HepG2 (cell line): ENCODE measurements at regions not wholly inside any gene's neighbourhood (a gene's known extent, or its start where the extent isn't known, plus 50 kb on each side); places are given as distances from the start of the nearest gene placed in this dataset.

Experiments
- BORCS8-MEF2B ChIP-seq: sonication (generic); formaldehyde crosslinking; IDR thresholded peaks from 2 replicates; pipeline ENCODE4 v1.8.0; 2022; ENCODE audit warnings: mild to moderate bottlenecking, missing genetic modification reagents
- ELF1 ChIP-seq: sonication (generic); formaldehyde crosslinking; IDR thresholded peaks from 2 replicates; pipeline ENCODE4 v1.4.0; 2020; ENCODE audit warnings: missing genetic modification reagents
- EZH2 ChIP-seq: conservative IDR thresholded peaks from 2 replicates; pipeline ENCODE4 v1.6.1; 2012; ENCODE audit warnings: mild to moderate bottlenecking, low read depth, low read length, moderate library complexity
- FOXA1 ChIP-seq, 2 experiments: fragments of 450-650 bp in 1 of 2; sonication (generic) in 1 of 2; formaldehyde crosslinking in 1 of 2; IDR thresholded peaks; 2 replicates each; pipeline versions ENCODE4 v1.4.0 to v1.6.1; 2016 to 2020; ENCODE audit warnings: missing genetic modification reagents in 1 of 2
- MYNN ChIP-seq: sonication (generic); formaldehyde crosslinking; IDR thresholded peaks from 2 replicates; pipeline ENCODE4 v1.4.0; 2020; ENCODE audit warnings: mild to moderate bottlenecking, low read depth, missing genetic modification reagents
- TRIM24 ChIP-seq: sonication (generic); formaldehyde crosslinking; IDR thresholded peaks from 2 replicates; pipeline ENCODE4 v1.8.0; 2022; ENCODE audit warnings: mild to moderate bottlenecking, missing genetic modification reagents
- ZBTB25 ChIP-seq: IDR thresholded peaks from 2 replicates; pipeline ENCODE4 v1.6.1; 2018; ENCODE audit warnings: missing genetic modification reagents
- ZBTB43 ChIP-seq: sonication (generic); formaldehyde crosslinking; conservative IDR thresholded peaks from 2 replicates; pipeline ENCODE4 v1.4.0; 2020; ENCODE audit warnings: missing genetic modification reagents
- TF ChIP-seq, protein P1 (sequence below): sonication (generic); formaldehyde crosslinking; IDR thresholded peaks from 2 replicates; pipeline ENCODE4 v1.4.0; 2020; ENCODE audit warnings: missing genetic modification reagents, low read depth, mild to moderate bottlenecking, borderline replicate concordance
- TF ChIP-seq, protein P2 (sequence below): sonication (generic); formaldehyde crosslinking; conservative IDR thresholded peaks from 2 replicates; pipeline ENCODE4 v1.4.0; 2020; ENCODE audit warnings: missing genetic modification reagents
- TF ChIP-seq, protein P3 (sequence below), 2 experiments: IDR thresholded peaks; 2 replicates each; pipeline ENCODE4 v1.6.1; 2011 to 2012; ENCODE audit warnings: low read length in 2 of 2, borderline replicate concordance in 1 of 2, low read depth in 1 of 2, mild to moderate bottlenecking in 1 of 2, moderate library complexity in 1 of 2
- TF ChIP-seq, protein P4 (sequence below): sonication (generic); formaldehyde crosslinking; IDR thresholded peaks from 2 replicates; pipeline ENCODE4 v1.4.0; 2020; ENCODE audit warnings: missing genetic modification reagents
- TF ChIP-seq, protein P5 (sequence below): sonication (generic); formaldehyde crosslinking; IDR thresholded peaks from 2 replicates; pipeline ENCODE4 v1.5.0; 2020; ENCODE audit warnings: mild to moderate bottlenecking, missing genetic modification reagents, moderate library complexity

- no peak for TF ChIP-seq ZBTB25 (CRISPR knock-in tag)
- TF ChIP-seq ZBTB43, result no peak
- TF ChIP-seq, protein P1, sequence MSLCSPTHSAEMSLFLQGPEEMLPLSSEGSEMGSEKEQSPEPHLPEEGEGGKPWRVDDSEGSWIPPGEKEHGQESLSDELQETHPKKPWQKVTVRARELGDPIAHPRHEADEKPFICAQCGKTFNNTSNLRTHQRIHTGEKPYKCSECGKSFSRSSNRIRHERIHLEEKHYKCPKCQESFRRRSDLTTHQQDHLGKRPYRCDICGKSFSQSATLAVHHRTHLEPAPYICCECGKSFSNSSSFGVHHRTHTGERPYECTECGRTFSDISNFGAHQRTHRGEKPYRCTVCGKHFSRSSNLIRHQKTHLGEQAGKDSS (CRISPR knock-in tag), result no peak
- no peak for TF ChIP-seq FOXA1 (IDR thresholded peaks at IDR 0.05)
- TF ChIP-seq FOXA1 (CRISPR knock-in tag; IDR thresholded peaks at IDR 0.05), result no peak
- TF ChIP-seq, protein P2, sequence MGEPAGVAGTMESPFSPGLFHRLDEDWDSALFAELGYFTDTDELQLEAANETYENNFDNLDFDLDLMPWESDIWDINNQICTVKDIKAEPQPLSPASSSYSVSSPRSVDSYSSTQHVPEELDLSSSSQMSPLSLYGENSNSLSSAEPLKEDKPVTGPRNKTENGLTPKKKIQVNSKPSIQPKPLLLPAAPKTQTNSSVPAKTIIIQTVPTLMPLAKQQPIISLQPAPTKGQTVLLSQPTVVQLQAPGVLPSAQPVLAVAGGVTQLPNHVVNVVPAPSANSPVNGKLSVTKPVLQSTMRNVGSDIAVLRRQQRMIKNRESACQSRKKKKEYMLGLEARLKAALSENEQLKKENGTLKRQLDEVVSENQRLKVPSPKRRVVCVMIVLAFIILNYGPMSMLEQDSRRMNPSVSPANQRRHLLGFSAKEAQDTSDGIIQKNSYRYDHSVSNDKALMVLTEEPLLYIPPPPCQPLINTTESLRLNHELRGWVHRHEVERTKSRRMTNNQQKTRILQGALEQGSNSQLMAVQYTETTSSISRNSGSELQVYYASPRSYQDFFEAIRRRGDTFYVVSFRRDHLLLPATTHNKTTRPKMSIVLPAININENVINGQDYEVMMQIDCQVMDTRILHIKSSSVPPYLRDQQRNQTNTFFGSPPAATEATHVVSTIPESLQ (CRISPR knock-in tag), result no peak
- TF ChIP-seq, protein P3, sequence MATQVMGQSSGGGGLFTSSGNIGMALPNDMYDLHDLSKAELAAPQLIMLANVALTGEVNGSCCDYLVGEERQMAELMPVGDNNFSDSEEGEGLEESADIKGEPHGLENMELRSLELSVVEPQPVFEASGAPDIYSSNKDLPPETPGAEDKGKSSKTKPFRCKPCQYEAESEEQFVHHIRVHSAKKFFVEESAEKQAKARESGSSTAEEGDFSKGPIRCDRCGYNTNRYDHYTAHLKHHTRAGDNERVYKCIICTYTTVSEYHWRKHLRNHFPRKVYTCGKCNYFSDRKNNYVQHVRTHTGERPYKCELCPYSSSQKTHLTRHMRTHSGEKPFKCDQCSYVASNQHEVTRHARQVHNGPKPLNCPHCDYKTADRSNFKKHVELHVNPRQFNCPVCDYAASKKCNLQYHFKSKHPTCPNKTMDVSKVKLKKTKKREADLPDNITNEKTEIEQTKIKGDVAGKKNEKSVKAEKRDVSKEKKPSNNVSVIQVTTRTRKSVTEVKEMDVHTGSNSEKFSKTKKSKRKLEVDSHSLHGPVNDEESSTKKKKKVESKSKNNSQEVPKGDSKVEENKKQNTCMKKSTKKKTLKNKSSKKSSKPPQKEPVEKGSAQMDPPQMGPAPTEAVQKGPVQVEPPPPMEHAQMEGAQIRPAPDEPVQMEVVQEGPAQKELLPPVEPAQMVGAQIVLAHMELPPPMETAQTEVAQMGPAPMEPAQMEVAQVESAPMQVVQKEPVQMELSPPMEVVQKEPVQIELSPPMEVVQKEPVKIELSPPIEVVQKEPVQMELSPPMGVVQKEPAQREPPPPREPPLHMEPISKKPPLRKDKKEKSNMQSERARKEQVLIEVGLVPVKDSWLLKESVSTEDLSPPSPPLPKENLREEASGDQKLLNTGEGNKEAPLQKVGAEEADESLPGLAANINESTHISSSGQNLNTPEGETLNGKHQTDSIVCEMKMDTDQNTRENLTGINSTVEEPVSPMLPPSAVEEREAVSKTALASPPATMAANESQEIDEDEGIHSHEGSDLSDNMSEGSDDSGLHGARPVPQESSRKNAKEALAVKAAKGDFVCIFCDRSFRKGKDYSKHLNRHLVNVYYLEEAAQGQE (IDR thresholded peaks at IDR 0.05; ENCODE audit: borderline replicate concordance in 1 of 2, low read depth in 1 of 2, low read length in 2 of 2), result no peak
- no peak for TF ChIP-seq EZH2
- no peak for TF ChIP-seq BORCS8-MEF2B (CRISPR knock-in tag)
- TF ChIP-seq, protein P4, sequence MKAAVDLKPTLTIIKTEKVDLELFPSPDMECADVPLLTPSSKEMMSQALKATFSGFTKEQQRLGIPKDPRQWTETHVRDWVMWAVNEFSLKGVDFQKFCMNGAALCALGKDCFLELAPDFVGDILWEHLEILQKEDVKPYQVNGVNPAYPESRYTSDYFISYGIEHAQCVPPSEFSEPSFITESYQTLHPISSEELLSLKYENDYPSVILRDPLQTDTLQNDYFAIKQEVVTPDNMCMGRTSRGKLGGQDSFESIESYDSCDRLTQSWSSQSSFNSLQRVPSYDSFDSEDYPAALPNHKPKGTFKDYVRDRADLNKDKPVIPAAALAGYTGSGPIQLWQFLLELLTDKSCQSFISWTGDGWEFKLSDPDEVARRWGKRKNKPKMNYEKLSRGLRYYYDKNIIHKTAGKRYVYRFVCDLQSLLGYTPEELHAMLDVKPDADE (CRISPR knock-in tag), result no peak
- TF ChIP-seq, protein P5, sequence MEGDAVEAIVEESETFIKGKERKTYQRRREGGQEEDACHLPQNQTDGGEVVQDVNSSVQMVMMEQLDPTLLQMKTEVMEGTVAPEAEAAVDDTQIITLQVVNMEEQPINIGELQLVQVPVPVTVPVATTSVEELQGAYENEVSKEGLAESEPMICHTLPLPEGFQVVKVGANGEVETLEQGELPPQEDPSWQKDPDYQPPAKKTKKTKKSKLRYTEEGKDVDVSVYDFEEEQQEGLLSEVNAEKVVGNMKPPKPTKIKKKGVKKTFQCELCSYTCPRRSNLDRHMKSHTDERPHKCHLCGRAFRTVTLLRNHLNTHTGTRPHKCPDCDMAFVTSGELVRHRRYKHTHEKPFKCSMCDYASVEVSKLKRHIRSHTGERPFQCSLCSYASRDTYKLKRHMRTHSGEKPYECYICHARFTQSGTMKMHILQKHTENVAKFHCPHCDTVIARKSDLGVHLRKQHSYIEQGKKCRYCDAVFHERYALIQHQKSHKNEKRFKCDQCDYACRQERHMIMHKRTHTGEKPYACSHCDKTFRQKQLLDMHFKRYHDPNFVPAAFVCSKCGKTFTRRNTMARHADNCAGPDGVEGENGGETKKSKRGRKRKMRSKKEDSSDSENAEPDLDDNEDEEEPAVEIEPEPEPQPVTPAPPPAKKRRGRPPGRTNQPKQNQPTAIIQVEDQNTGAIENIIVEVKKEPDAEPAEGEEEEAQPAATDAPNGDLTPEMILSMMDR, result no peak
- TF ChIP-seq MYNN (CRISPR knock-in tag), result no peak
- TF ChIP-seq ELF1, result no peak
- no peak for TF ChIP-seq TRIM24 (CRISPR knock-in tag)
Observed at GRCh38 chr1:194225821-194226220, 1039.4 kb upstream of the B3GALT2 start.
